EH (cell line): ENCODE measurements at regions not wholly inside any gene's neighbourhood (a gene's known extent, or its start where the extent isn't known, plus 50 kb on each side); places are given as distances from the start of the nearest gene placed in this dataset.

ENCODE experiments used
- DNase-seq: peaks from one replicate; pipeline ENCODE4 v3.0.0-alpha.2; 2015; ENCODE audit warnings: low read depth

DNA sequence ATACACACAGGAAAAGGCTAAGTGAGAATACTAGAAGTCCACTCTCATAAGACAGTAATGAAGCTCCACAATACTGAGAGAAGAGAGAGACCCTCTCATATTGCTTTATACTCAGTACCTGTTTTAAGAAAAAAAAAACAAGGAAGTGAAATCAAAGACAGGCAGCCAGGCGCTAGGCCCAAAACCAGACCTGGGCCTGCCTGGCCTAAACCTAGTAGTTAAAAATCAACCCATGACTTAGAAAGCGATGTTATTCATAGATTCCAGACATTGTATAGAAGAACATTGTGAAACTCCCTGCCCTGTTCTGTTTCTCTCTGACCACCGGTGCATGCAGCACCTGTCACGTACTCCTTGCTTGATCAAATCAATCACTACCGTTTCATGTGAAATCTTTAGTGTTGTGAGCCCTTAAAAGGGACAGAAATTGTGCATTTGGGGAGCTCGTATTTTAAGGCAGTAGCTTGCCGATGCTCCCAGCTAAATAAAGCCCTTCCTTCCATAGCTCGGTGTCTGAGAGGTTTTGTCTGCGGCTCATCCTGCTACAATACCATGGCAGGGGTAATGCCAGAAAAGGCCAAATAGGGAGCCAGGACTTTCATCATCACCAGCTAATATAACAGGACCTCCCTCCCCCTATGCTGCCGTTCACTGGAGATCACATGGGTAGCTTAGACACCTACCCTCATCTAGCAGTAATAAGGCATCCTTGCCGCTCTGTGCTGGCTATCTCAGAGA lies 1294.1 kb downstream of the NSUN3 start:
- no peak for DNase-seq

DNA sequence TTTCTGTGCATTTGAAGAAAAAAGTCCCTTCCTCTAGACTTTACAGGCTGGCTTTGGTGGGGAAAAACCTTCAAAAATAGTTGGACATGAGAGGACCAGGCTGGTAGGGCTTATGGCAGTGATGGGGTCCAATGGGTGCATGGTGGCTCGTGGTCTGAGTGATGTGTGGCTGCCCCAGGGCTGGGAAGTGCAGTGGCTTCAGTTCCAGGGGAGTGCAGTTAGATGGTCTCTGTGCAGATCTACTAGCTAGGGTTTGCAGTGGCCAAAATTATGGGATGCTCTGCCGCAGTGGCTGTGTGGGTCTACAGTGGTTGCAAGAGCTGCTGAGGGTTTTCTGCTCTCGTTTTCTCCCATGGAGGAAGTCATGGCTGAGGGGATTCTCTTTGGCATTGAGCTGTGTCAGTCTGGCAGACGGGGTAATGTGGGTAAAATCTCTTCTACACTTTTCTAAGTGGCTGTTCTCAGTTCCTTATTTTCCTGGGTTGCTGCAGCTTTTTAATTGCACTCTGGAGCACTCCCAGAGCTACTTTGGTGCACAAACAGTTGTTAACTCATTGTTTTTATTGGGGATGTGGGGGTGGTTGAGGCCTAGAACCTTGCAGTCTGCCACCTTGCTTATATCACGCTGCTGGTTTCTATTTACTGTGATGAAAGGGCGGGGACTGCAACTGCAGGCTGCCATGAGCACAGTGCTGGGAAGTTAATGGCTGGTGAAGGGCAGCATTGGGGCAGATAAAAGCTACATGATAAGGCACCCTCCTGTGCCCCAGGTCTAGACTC lies 1324.6 kb downstream of the NSUN3 start:
- no peak for DNase-seq

DNA sequence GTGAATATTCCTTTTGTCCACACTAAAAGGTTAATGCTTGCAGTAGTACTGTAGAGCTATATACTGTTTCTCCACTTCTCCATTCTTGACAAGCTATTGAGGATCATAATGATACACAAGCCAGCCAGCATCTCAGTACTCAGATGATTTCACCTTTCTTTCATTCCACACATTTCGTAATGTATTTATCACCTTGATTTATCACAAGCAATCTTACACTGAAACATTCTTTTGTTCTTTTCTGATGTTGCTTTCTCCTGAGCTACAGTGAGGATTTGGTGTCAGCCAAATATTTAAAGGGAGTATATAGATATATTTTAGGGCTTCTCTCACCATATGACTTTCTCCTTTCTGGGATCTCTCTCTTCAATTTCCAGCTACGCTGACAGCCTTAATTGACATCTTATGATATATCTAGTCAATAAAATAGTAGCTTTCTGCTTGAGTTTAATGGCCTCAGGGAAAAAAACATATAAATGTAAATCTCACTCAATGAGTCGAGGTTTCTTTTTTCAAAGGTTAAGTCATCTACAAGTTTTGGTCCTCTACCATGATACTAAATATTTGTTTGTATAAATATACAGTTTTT lies 1327.0 kb downstream of the NSUN3 start:
- DNase-seq, result no peak

DNA sequence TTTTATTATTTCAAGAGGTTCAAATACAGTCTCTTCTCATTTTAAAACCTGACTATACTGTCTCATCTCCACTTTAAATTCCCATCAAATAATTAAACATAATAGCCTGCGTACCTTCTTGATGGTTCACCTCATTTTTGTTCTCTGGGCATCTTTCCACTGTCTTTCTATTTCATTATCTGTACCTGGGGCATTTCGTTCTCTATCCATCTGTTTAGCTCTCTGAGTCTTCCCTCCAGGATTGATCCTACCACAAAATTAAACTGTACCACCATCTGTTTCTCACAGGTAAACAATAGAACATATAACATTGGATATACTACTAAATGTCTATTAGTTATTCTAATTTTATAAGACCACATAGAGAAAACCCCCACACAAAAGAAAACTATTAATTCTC lies 1331.4 kb downstream of the NSUN3 start:
- no peak for DNase-seq

DNA sequence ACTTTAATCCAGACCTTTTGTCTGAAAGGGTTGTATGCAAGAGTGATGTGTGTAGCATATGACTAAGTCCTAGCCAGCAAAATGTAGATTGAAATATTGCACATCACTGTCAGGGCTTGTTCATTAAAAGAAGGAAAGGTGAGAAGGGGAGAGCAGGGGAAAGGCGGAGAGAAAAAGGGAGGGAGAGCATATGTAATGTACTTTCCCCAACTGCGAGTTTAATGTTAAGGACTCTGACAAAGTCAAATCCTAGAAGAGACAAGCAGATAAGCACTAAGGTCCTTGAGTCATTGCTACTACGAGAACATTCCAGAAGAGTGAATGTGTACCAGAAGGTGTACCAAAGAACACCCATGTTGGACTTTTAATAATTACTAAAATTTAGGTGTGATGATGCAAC lies 1336.7 kb downstream of the NSUN3 start:
- DNase-seq, result no peak

DNA sequence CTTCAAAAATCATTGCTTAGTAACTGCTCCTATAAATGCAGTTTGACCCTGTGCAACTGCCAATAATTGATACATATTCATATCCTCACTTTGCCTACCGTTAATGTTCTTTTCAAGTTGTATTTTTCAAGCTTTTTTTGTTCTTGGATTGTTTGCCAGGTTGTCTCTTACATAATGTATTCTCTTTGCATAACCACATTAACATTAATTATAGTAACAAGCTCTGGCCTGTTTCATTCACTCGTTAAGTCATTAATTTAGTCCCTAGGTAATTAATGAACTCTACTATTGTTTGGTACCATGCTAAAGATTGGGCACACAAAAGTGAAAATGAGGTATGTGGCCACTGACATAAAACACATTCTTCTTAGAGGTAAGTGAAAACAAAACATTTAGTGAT lies 1338.8 kb downstream of the NSUN3 start:
- no peak for DNase-seq

DNA sequence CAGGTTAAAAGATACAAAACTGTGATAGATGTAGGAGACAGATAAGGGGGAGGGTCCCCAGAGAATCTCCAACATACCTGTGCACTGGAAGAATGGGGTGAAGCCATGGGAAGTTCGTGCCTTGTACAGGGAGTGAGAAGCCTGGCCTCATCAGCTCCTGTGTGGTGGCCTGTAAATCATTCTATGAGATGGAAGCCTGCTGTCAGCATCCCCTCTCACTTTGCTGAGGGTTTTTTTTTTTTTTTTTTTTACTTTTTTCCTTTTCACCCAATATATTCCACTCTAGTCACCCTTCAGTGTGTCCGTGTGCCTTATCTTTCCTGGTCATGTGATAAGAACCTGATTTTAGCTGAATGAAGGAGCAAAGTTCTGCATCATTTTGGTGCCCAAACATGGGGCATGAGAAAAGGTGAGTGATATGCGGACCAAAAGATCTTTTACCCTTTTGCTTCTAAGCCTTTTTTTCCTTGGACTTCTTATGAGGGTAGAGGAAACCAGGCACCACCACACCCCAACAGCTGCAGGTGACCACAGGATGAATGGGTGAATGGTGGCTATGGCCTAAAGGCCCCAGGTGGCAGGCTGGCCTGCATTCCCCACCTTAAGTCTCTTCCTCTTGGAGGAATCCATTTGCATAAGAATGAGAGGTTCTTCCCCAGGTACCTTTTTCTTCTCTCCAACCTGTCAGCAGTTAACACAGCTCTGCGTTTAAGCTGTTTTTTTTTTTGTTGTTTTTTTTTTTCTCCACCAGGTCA lies 1345.0 kb downstream of the NSUN3 start:
- DNase-seq, result no peak

DNA sequence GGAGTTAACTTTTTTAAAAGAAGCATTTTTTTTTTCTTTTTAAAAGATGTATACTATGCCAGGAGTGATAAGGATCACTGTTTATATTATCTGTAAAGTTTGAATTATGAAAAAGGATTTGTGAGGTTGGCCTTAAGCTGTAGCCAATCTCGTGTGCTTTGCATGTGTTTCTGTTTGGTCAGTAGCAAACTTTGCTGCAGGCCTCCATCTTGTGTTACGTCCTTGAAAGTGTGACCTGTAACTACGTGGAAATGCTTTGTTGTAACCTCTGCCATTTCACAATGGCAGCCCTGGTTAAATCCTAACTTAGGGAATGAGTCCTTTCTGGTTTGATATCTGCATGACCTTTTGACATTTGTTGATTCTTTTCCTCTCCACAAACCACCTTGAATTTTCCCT lies 1345.6 kb downstream of the NSUN3 start:
- no peak for DNase-seq

DNA sequence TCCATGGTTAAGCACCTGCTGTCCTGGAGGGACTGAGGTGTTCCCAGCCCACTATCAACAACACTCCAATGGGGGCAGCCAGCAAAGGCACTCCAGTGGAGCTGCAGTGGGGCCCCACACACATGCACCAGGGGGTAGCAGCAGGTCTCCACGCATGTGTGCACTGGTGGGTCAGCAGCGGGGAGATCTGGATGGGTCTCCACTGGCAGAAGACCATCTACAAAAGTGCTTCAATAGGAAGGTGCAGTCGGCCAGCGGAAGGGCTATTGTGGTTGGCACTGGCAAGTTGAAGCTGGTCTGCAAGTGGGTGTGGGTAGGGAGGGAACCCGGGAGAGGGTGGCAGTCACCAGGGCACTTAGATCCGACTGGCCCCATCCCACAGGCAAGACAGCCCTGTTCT lies 1355.4 kb downstream of the NSUN3 start:
- no peak for DNase-seq

DNA sequence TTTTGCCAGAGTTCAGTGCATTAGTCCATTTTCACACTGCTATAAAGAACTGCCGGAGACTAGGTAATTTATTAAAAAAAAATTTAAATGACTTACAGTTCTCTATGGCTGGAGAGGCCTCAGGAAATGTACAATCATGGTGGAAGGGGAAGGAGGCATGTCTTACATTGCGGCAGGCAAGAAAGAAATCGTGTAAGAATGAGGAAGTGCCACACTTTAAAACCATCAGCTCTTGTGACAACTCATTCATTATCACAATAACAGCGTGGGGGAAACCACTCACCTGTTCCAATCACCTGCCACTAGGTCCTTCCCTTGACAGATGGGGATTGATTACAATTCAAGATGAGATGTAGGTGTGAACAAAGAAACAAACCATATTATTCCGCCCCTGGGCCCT lies 1361.4 kb downstream of the NSUN3 start:
- no peak for DNase-seq

DNA sequence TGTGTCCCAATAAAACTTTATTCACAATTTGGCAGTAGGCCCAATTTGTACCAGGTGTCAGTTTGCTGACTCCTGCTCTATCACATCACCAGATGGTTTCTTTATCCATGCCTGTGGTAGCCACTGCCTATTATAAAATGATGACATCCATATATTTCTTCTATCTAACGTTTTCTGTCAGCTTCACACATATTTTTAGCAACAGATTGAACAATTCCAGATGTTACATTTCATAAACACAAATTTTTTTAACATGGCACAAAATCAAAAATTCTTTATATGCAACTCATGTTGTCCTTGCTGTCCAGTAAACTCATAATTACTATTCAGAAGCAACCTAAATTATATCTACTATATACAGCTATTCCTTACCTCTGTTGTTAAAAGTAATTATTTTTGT lies 1371.6 kb downstream of the NSUN3 start:
- no peak for DNase-seq

DNA sequence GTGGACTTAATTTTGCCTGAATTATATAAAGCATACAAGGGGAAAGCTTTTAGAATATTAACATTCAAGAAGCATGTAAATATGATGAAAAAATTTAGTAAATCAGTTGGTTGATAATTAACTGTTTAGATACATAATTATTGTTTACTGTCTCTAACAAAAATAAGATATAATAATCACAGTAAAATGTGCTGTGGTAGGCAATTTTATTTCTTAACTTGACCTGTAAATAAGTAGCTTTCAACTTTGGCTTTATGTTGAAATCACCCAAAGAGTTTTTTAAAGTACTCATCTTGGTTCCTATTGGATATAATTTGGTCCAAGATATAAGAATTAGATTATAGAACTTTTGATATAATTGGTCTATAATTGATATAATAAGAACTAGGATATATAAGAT lies 1374.5 kb downstream of the NSUN3 start:
- no peak for DNase-seq

DNA sequence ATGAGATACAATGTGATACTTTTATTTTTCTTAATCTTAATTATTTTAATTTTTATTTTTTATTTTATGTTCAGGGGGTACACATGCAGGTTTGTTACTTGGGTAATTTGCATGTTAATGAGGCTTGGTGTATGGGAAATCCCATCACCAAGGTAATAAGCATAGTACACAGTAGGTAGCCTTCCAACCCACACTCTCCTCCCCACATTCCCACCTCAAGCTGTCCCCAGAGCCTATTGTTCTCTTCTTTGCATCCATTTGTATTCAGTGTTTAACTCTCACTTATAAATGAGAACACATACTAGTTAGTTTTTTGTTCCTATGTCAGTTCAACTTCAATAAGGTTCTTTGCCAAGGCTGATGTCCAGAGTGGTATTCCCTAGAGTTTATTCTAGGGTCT lies 1375.4 kb downstream of the NSUN3 start:
- DNase-seq, result no peak

DNA sequence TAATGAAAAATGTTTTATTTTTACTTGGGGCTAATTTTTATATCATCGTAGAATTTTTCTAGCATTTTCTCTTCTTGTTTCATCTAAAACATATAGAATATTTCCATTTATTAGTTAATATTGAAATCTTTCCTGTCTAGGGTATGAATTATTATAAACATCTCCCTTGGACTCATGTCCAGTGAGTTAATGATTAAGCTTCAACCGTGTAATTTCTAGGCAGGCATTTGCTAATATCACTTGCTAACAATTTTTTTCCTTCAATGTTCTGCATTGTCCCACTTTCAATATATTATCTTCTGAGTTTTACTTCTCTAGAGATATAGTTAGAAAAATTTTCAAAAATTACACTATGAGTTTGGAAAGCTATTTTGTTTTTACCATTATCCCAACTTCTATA lies 1371.6 kb upstream of the EPHA6 start:
- DNase-seq, result no peak

DNA sequence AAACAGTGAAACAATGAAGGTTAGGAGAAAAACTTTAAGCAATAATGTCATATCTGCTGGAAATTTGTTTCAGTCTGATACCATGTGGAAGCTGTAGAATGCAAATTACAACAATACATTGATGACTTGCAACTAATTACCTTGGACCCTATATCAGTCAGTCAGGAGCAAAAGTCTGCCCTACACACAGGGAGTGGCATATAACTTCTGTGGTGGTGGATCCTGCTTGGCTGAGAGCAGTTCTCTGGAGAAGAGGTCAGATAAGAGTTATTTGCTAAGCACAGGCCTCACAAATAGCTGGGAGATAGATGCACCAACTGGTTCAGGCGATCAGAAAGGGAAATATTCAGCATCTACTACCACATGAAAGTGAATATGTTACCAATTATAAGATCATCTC lies 1364.6 kb upstream of the EPHA6 start:
- no peak for DNase-seq

DNA sequence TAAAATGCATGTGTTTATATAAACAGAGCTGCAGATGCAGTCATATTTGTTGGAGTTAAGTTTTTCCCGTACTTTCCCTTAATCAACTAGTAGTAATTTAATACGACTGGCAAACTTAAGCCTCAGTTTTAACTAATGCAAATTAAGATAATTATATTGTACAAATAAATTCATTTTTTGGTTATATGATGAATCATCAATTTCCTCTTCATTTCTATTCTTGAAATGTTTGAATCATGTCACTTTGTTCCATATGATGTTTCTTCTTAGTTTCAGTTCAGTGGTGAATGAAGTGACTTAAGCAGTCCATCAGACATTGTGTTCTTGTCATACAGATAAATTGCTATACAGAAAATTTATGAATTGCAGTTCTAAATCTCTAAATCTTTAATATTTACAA lies 1361.2 kb upstream of the EPHA6 start:
- DNase-seq, result no peak

DNA sequence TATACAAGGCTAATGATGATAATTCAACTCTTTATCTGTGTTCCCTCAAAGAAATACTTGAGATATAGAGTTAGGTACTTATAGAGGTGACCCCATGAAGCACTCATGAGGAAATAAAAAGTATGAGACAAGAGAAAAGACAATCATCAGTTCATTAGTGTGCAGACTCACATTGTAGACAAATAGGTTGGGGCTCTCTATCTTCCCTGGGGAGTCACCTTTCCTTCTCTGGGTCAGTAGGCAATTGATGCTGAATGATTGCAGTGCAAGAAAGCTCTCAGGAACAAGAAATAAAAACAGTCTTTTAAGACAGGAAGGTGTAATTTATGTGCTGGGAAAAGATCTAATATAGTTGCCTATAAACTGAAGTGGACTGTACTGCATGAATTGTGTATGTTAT lies 1357.6 kb upstream of the EPHA6 start:
- no peak for DNase-seq

DNA sequence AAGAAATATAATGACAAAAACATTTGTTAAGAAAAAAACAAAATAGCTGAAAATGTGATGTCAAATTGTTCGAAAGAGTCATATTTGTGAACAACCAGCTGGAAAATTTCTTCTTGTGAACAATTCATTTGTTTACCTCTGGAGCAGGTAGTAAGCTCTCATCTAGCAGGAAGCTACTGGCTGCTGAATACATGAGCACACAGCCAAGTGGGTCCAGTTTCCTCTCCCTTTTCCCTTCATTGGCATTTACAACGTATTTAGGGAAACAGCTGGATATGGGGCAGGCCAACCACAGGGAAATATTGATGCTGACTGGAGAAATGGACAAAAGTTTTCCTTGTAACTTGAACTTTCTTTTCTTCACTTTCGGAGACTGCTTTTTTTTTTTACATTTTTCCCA lies 1354.7 kb upstream of the EPHA6 start:
- DNase-seq, result no peak

DNA sequence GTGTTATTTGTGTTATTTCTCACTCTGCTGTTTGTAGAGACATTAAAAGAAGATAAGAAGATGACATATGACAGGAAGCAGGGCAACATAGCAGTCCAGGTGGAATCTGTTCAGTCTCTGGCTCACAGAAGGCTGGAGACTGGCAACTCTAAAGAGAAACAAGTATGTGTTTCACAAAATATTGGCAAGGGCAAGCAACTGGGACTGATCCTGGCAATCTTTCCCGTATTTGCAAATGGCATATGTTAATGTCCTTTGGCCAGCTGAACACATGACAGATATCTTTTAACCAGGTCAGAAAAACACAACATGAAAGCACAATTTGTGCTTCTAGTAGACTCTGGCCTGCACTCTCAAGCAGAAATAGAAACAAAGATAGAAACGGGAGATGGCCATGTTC lies 1354.1 kb upstream of the EPHA6 start:
- DNase-seq, result no peak

DNA sequence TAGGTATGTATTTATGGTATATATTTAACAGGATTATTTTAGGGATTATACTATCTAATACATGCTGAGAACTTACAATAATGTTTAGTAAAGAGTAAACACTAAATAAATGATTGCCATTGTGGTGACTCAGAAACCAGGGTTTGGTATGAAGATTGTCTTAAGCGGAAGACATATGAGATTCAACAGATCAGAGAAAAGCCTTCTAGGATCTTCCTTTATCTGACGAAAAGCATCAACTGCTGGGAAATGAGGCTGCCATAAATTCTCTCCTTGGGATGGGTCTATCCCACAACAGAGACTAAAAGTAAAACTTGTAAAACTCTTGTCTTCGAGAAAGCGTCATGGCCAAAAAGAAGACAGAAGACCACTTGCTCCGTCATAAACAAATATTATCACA lies 1352.2 kb upstream of the EPHA6 start:
- DNase-seq, result no peak

DNA sequence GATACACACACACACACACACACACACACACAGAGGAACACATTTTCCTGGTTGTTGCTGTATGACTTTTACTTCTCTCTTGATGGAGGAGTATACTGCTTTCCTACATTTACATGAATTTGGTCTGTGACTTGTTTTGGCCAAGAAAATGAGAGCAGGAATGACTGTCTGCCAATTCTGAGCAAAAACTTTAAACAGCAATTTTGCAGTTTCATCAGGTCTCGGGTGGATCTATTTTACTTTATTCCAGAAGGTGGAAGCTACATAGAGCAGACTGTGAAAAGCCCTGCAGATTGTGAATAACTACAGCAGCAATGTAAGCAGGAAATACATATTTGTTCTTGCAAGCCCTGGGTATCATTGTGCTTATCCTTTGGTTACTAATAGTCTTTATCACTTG lies 1350.0 kb upstream of the EPHA6 start:
- no peak for DNase-seq

DNA sequence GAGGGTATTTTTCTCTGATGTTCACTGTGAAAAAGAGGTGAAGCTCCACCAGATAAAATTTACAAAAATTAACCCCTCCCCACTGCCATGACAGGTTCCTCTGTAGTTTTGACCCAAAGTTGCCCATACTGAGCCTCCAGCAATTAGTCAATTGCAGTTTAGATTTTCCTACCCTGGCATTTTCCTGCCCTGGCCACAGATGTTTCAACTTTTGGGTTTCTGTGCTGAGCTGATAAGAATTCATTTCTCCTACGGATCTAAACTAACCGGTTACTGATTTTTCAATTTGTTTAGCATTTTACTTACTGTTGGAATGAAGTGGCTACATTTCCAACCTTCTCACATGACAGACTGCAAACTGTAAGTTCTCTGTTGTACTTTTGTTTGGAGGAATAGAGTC lies 1346.1 kb upstream of the EPHA6 start:
- no peak for DNase-seq

DNA sequence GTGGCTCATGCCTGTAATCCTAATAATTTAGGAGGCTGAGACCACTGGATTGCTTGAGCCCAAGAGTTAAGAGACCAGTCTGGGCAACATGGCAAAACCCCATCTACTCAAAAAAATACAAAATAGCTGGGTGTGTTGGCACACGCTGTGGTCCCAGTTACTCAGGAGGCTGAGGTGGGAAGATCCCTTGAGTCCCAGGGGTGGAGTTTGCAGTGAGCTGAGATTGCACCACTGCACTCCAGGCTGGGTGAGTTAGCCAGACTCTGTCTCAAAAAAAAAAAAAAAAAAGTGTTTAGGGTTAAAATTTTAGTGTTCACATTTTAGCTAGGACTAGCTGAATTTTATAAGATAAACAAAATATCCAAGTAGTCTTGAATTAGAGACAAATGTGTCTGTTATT lies 1340.1 kb upstream of the EPHA6 start:
- no peak for DNase-seq
